ELF-1 (cell line): ENCODE measurements at regions not wholly inside any gene's neighbourhood (a gene's known extent, or its start where the extent isn't known, plus 50 kb on each side); places are given as distances from the start of the nearest gene placed in this dataset.
"Not testable (repeated sequence)": the region's sequence is repeated elsewhere in the genome, so short reads cannot be mapped to it uniquely, and the experiment has no call there.

Experiments
- DNase-seq: peaks from one replicate; pipeline ENCODE4 v3.0.0-alpha.2; 2016; ENCODE audit warnings: low read depth, low spot score

GRCh38 chr4:171532968-171533367 is 280.2 kb upstream of the GALNTL6 start:
- DNase-seq: no peak

GRCh38 chr4:171524903-171525302 is 288.3 kb upstream of the GALNTL6 start:
- no peak for DNase-seq

GRCh38 chr4:171521726-171522125 is 291.5 kb upstream of the GALNTL6 start:
- DNase-seq: no peak

GRCh38 chr4:171519457-171519856 is 293.7 kb upstream of the GALNTL6 start:
- no peak for DNase-seq

GRCh38 chr4:171517883-171518282 is 295.3 kb upstream of the GALNTL6 start:
- no peak for DNase-seq

- DNase-seq: no peak
These were observed 296.5 kb upstream of the GALNTL6 start for GRCh38 chr4:171516694-171517093.

- no peak for DNase-seq
These were observed 328.5 kb upstream of the GALNTL6 start for GRCh38 chr4:171484681-171485080.

- DNase-seq: no peak
These were observed 335.0 kb upstream of the GALNTL6 start for GRCh38 chr4:171478181-171478580.

GRCh38 chr4:171475111-171475510 is 338.1 kb upstream of the GALNTL6 start:
- not testable (repeated sequence) for DNase-seq

- DNase-seq: no peak
These were observed 340.0 kb upstream of the GALNTL6 start for GRCh38 chr4:171473155-171473554.

- no peak for DNase-seq
These were observed 341.0 kb upstream of the GALNTL6 start for GRCh38 chr4:171472230-171472629.

- DNase-seq: no peak
These were observed 348.7 kb upstream of the GALNTL6 start for GRCh38 chr4:171464499-171464898.

- DNase-seq: no peak
These were observed 352.0 kb upstream of the GALNTL6 start for GRCh38 chr4:171461191-171461590.

GRCh38 chr4:171448919-171449481 is 364.2 kb upstream of the GALNTL6 start:
- DNase-seq: no peak

- DNase-seq: no peak
These were observed 364.8 kb upstream of the GALNTL6 start for GRCh38 chr4:171448358-171448757.

GRCh38 chr4:171441300-171441941 is 371.8 kb upstream of the GALNTL6 start:
- DNase-seq: no peak

- no peak for DNase-seq
These were observed 379.5 kb upstream of the GALNTL6 start for GRCh38 chr4:171433674-171434073.

- DNase-seq: no peak
These were observed 380.7 kb upstream of the GALNTL6 start for GRCh38 chr4:171432536-171432935.

GRCh38 chr4:171430495-171430894 is 382.7 kb upstream of the GALNTL6 start:
- DNase-seq: no peak

GRCh38 chr4:171397175-171397574 is 416.0 kb upstream of the GALNTL6 start:
- no peak for DNase-seq

GRCh38 chr4:171390626-171391025 is 422.6 kb upstream of the GALNTL6 start:
- DNase-seq: no peak

GRCh38 chr4:171378323-171378722 is 434.9 kb upstream of the GALNTL6 start:
- DNase-seq: no peak

- no peak for DNase-seq
These were observed 436.5 kb upstream of the GALNTL6 start for GRCh38 chr4:171376724-171377123.

- no peak for DNase-seq
These were observed 459.7 kb upstream of the GALNTL6 start for GRCh38 chr4:171353535-171353934.
